HCT116 (cell line): ENCODE measurements at regions not wholly inside any gene's neighbourhood (a gene's known extent, or its start where the extent isn't known, plus 50 kb on each side); places are given as distances from the start of the nearest gene placed in this dataset.

ENCODE experiments used
- ATAC-seq: fragments of 200-7000 bp; cut with Tn5 transposase; 2 replicates; pipeline ENCODE4 v1.9.1; 2020; ENCODE audit warnings: mild to moderate bottlenecking, moderate library complexity
- BruUV-seq: library from RNA; stranded (reverse); fragments of 400-500 nt; replicated peaks from 2 replicates; lab custom pipeline; 2021; lab: Mats Ljungman, UMichigan
- CTCF ChIA-PET: fragments of 300-600 bp; sonication (Branson Sonifier 250); formaldehyde crosslinking; loops from one replicate; lab custom pipeline; 2021; ENCODE audit warnings: antibody characterized with exemption; lab: Charles Lee
- POLR2A ChIA-PET: fragments of 300-600, 350-600 bp; sonication (Branson Sonifier 250); formaldehyde crosslinking; loops from one replicate; lab custom pipeline; 2021; ENCODE audit warnings: antibody characterized with exemption; lab: Charles Lee
- RAD21 ChIA-PET, 2 experiments: fragments of 300-600 bp; sonication (Branson Sonifier 250); formaldehyde crosslinking; loops; one replicate each; lab custom pipeline; 2023; ENCODE audit warnings: low total read pairs in 2 of 2; ENCODE audit not compliant: uncharacterized antibody in 2 of 2, unreplicated experiment in 2 of 2, low non-redundant PET in 1 of 2; lab: Charles Lee
- DNase-seq: peaks from one replicate; pipeline ENCODE4 v3.0.0-alpha.2; 2010; ENCODE audit warnings: low read depth, low spot score
- H2AFZ ChIP-seq: fragments of 200-600 bp; shearing (Covaris generic), sonication (generic); 2 replicates; pipeline ENCODE4 v1.6.1; 2017; ENCODE audit warnings: low read depth, mixed run types, mixed read lengths, antibody characterized with exemption, low read length; ENCODE audit not compliant: poor library complexity, severe bottlenecking
- H3K27ac ChIP-seq: 2 replicates; pipeline ENCODE4 v1.5.1; 2012; ENCODE audit warnings: low read depth, low read length
- H3K27me3 ChIP-seq: fragments of 200-600 bp; sonication (generic); 2 replicates; pipeline ENCODE4 v1.6.1; 2016; ENCODE audit warnings: mixed run types, low read length, mixed read lengths; ENCODE audit not compliant: insufficient read depth
- H3K36me3 ChIP-seq, 2 experiments: fragments of 200-500 bp in 1 of 2; fragments of 200-600 bp in 1 of 2; sonication (Bioruptor generic) in 1 of 2; sonication (generic) in 1 of 2; 2 replicates each; pipeline versions ENCODE4 v1.5.1 to v1.6.1; 2014 to 2016; ENCODE audit warnings: low read length in 2 of 2, inconsistent platforms in 1 of 2, mixed read lengths in 1 of 2, mixed run types in 1 of 2; ENCODE audit not compliant: insufficient read depth in 2 of 2, control insufficient read depth in 1 of 2
- H3K4me1 ChIP-seq, 2 experiments: fragments of 200-600 bp in 1 of 2; sonication (generic) in 1 of 2; 2 replicates each; pipeline versions ENCODE4 v1.5.1 to v1.6.1; 2012 to 2017; ENCODE audit warnings: low read length in 2 of 2, inconsistent platforms in 1 of 2, mild to moderate bottlenecking in 1 of 2, mixed read lengths in 1 of 2, mixed run types in 1 of 2, moderate library complexity in 1 of 2; ENCODE audit not compliant: insufficient read depth in 2 of 2, control insufficient read depth in 1 of 2
- H3K4me2 ChIP-seq: fragments of 200-600 bp; sonication (generic); 2 replicates; pipeline ENCODE4 v1.6.1; 2017; ENCODE audit warnings: mixed run types, low read length, mixed read lengths
- H3K4me3 ChIP-seq, 2 experiments: fragments of 200-600 bp in 1 of 2; sonication (generic) in 1 of 2; replicated peaks in 1 of 2; 2 replicates each; pipeline ENCODE4 v1.5.1; 2011 to 2016; ENCODE audit warnings: low read length in 2 of 2, control low read depth in 1 of 2, low read depth in 1 of 2, mild to moderate bottlenecking in 1 of 2, mixed read lengths in 1 of 2, mixed run types in 1 of 2
- H3K79me2 ChIP-seq: fragments of 200-600 bp; sonication (generic); 2 replicates; pipeline ENCODE4 v1.6.1; 2017; ENCODE audit warnings: mild to moderate bottlenecking, mixed run types, low read length, moderate library complexity, mixed read lengths; ENCODE audit not compliant: insufficient read depth
- H3K9ac ChIP-seq: fragments of 200-600 bp; sonication (generic); 2 replicates; pipeline ENCODE4 v1.6.1; 2016; ENCODE audit warnings: low read length, mixed read lengths
- H3K9me2 ChIP-seq: fragments of 200-600 bp; sonication (generic), shearing (Covaris generic); 2 replicates; pipeline ENCODE4 v1.6.1; 2017; ENCODE audit warnings: mixed run types, mild to moderate bottlenecking, moderate library complexity; ENCODE audit not compliant: insufficient read depth
- H3K9me3 ChIP-seq, 2 experiments: fragments of 200-500 bp in 1 of 2; fragments of 200-600 bp in 1 of 2; sonication (Bioruptor generic) in 1 of 2; sonication (generic) in 1 of 2; 2 replicates each; pipeline ENCODE4 v1.6.1; 2014 to 2017; ENCODE audit warnings: low read length in 2 of 2, mixed read lengths in 2 of 2, inconsistent platforms in 1 of 2, low read depth in 1 of 2, mild to moderate bottlenecking in 1 of 2, mixed run types in 1 of 2, moderate library complexity in 1 of 2; ENCODE audit not compliant: control insufficient read depth in 1 of 2, insufficient read depth in 1 of 2
- H4K20me1 ChIP-seq: fragments of 200-600 bp; sonication (generic), shearing (Covaris generic); 2 replicates; pipeline ENCODE4 v1.6.1; 2017; ENCODE audit warnings: mixed run types, mild to moderate bottlenecking, moderate library complexity; ENCODE audit not compliant: insufficient read depth
- ATF3 ChIP-seq: IDR thresholded peaks from 2 replicates; pipeline ENCODE4 v1.6.1; 2012
- CEBPB ChIP-seq: IDR thresholded peaks from 2 replicates; pipeline ENCODE4 v1.6.1; 2012; ENCODE audit warnings: low read depth
- CTCF ChIP-seq, 3 experiments: fragments of 200-600 bp in 1 of 3; sonication (generic) in 1 of 3; IDR thresholded peaks in 2 of 3; conservative IDR thresholded peaks in 1 of 3; 2 replicates each; pipeline ENCODE4 v1.5.1; 2012 to 2017; ENCODE audit warnings: low read depth in 2 of 3, low read length in 2 of 3, antibody characterized with exemption in 1 of 3, borderline replicate concordance in 1 of 3, control low read depth in 1 of 3, mild to moderate bottlenecking in 1 of 3, mixed read lengths in 1 of 3, mixed run types in 1 of 3, moderate library complexity in 1 of 3; ENCODE audit not compliant: insufficient read depth in 1 of 3
- ELF1 ChIP-seq: IDR thresholded peaks from 2 replicates; pipeline ENCODE4 v1.6.1; 2012; ENCODE audit warnings: low read depth, borderline replicate concordance
- EZH2 ChIP-seq: fragments of 200-600 bp; sonication (generic); IDR thresholded peaks from 2 replicates; pipeline ENCODE4 v1.6.1; 2017; ENCODE audit warnings: antibody characterized with exemption, mixed run types
- MAX ChIP-seq: IDR thresholded peaks from 2 replicates; pipeline ENCODE4 v1.6.1; 2012
- POLR2A ChIP-seq: IDR thresholded peaks from 2 replicates; pipeline ENCODE4 v1.7.0; 2011; ENCODE audit warnings: borderline replicate concordance; ENCODE audit not compliant: insufficient read depth, insufficient read length; ENCODE audit errors: extremely low read depth
- POLR2AphosphoS5 ChIP-seq: IDR thresholded peaks from 2 replicates; pipeline ENCODE4 v1.6.1; 2011; ENCODE audit warnings: mild to moderate bottlenecking, low read depth, low read length, moderate library complexity
- RAD21 ChIP-seq: IDR thresholded peaks from 2 replicates; pipeline ENCODE4 v1.6.1; 2012; ENCODE audit warnings: low read depth, mild to moderate bottlenecking
- SRF ChIP-seq: IDR thresholded peaks from 2 replicates; pipeline ENCODE4 v1.6.1; 2012; ENCODE audit warnings: low read depth
- YY1 ChIP-seq: IDR thresholded peaks from 2 replicates; pipeline ENCODE4 v1.6.1; 2011; ENCODE audit warnings: low read length, low read depth, moderate library complexity, mild to moderate bottlenecking; ENCODE audit not compliant: insufficient replicate concordance; ENCODE audit errors: extremely low read depth
- ZNF274 ChIP-seq: fragments of 200-500 bp; sonication (Bioruptor generic); IDR thresholded peaks from 2 replicates; pipeline ENCODE4 v1.6.1; 2014; ENCODE audit warnings: mild to moderate bottlenecking, low read depth, low read length, inconsistent platforms
- intact Hi-C: fragments of 100-400 bp; cut with micrococcal nuclease; formaldehyde crosslinking; loops from 2 replicates; pipeline ENCODE4 v1.10.0; 2022

GRCh38 chr3:107153981-107154380 lies 223.3 kb upstream of the CCDC54 start:
- no peaks in the 10 kb centered on the region for H3K4me1 ChIP-seq
- no peaks in the 10 kb centered on the region for H4K20me1 ChIP-seq
- H3K9ac ChIP-seq: no peak overlapping the region
- no TSS peak for BruUV-seq
- no peak overlapping the region for H3K27ac ChIP-seq
- ChIA-PET POLR2A (no interaction called here), CTCF (no interaction called here), RAD21 (no interaction called here)
- ATAC-seq (no peak), DNase-seq (no peak)
- intact Hi-C loops: no loop called here
- H3K9me3 ChIP-seq: no peaks in the 10 kb centered on the region
- no peaks in the 10 kb centered on the region for H3K9me2 ChIP-seq
- TF ChIP-seq EZH2 (no peak), SRF (no peak), ATF3 (no peak), CEBPB (no peak), POLR2AphosphoS5 (no peak), POLR2A (no peak), MAX (no peak), ELF1 (no peak), CTCF (IDR thresholded peaks at IDR 0.05 in 2 of 3, conservative IDR thresholded peaks at IDR 0.05 in 1 of 3; ENCODE audit: borderline replicate concordance in 1 of 3, insufficient read depth in 1 of 3, low read depth in 2 of 3, low read length in 2 of 3) (no peak), ZNF274 (no peak), YY1 (no peak), RAD21 (no peak)
- H3K4me3 ChIP-seq: no peak overlapping the region
- no peaks in the 10 kb centered on the region for H3K36me3 ChIP-seq
- no peak overlapping the region for H2AFZ ChIP-seq
- no peaks in the 10 kb centered on the region for H3K79me2 ChIP-seq
- no peaks in the 10 kb centered on the region for H3K27me3 ChIP-seq
- H3K4me2 ChIP-seq: no peak overlapping the region
